ENCODE measurements at regions not wholly inside any gene's neighbourhood (a gene's known extent, or its start where the extent isn't known, plus 50 kb on each side); places are given as distances from the start of the nearest gene placed in this dataset.

GRCh38 chr15:70289191-70289955 is 191.7 kb upstream of the TLE3 start:
- no peaks in the 10 kb centered on the region for H3K9me3 ChIP-seq
- no peak for TF ChIP-seq POLR2A (IDR thresholded peaks at IDR 0.05)
- no peak for TF ChIP-seq CTCF (IDR thresholded peaks at IDR 0.05)
- no peak overlapping the region for H3K27ac ChIP-seq
- H3K4me3 ChIP-seq = no peak overlapping the region
- DNase-seq = no peak
- peaks cover 4% of the 10 kb centered on the region for H3K4me1 ChIP-seq
- no peaks in the 10 kb centered on the region for H3K36me3 ChIP-seq (ENCODE audit: low read depth, missing control alignments)
- H3K27me3 ChIP-seq = no peaks in the 10 kb centered on the region
- WGBS, 2 donors = 53 to 61% methylated on average over 7 to 8 of the region's 8 CpGs
- intact Hi-C loops (cut with DNase I; ENCODE audit: low total_unique reads) = no loop called here

GRCh38 chr15:70286113-70286806 is 188.5 kb upstream of the TLE3 start:
- TF ChIP-seq POLR2A (IDR thresholded peaks at IDR 0.05) = no peak
- no peak for TF ChIP-seq CTCF (IDR thresholded peaks at IDR 0.05)
- Histone ChIP-seq H3K9me3 (no peaks in the 10 kb centered on the region), H3K27me3 (no peaks in the 10 kb centered on the region), H3K4me1 (peaks cover 4% of the 10 kb centered on the region), H3K4me3 (no peak overlapping the region), H3K36me3 (ENCODE audit: low read depth, missing control alignments) (no peaks in the 10 kb centered on the region), H3K27ac (no peak overlapping the region)
- intact Hi-C loops (cut with DNase I; ENCODE audit: low total_unique reads) = no loop called here
- WGBS, 2 donors = 79 to 82% methylated on average over 5 of the region's 5 CpGs
- no peak for DNase-seq

DNA sequence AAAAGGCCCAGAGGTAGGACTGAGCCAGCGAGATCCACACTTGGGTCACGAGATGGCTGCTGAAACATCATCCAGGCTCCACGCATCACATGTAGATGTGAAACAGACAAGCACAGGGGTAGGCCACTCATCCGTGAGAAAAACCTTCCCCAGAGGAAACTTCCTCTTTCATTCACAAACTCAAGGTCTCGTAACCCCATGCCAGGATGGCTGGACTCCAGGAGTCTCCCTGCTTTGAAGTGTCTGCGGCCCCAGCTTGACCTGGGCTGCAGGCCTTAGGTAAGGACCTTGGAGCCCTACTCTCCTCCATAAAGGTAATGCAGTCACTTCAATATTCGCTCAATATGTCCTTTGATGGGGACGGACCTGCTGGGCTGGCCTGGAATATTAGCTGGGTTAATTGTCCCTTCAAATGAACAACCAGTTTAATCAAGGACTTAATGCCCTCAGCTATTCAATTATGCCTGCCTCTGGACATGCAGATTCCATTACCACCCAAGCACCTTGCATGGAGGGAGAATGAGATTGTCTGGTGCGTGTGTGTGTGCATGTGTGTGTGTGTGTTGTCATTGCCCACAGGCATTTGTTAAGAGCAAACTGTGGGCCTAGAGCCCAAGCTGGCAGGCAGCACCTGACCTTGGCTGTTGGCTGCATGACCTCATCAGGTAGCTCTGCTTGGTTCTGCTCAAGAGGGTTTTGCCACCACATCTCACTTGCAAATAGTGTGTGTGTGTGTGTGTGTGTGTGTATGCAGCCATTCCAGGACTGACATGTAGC is 186.9 kb upstream of the TLE3 start:
- WGBS, 2 donors = 83 to 84% methylated on average over 8 to 9 of the region's 9 CpGs
- no peak for DNase-seq
- Histone ChIP-seq H3K27me3 (no peaks in the 10 kb centered on the region), H3K9me3 (no peaks in the 10 kb centered on the region), H3K4me3 (no peak overlapping the region), H3K36me3 (ENCODE audit: low read depth, missing control alignments) (no peaks in the 10 kb centered on the region), H3K4me1 (peaks cover under 1% of the 10 kb centered on the region), H3K27ac (no peak overlapping the region)
- intact Hi-C loops (cut with DNase I; ENCODE audit: low total_unique reads) = no loop called here
- TF ChIP-seq POLR2A (IDR thresholded peaks at IDR 0.05) = no peak
- no peak for TF ChIP-seq CTCF (IDR thresholded peaks at IDR 0.05)

DNA sequence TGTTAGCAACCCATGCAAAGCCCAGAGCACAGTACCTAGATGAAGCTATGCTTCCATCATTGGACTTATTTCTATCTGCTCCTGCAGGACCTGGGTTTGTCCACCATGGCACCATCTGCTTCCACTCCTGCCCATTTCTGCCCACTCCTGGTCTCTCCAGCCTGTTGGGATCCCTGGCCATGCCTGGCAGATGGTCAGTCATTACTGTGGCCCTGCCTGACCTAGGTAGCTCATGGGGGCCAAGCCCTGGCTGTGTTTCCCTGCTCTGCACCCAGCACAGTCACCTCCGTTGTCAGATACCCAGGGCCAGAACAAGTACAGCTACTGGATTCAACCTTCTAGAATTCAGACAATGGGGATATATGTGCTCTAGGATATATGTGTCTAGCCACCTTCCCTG is 185.8 kb upstream of the TLE3 start:
- Histone ChIP-seq H3K4me1 (no peaks in the 10 kb centered on the region), H3K27ac (no peak overlapping the region), H3K9me3 (no peaks in the 10 kb centered on the region), H3K36me3 (ENCODE audit: low read depth, missing control alignments) (no peaks in the 10 kb centered on the region), H3K27me3 (no peaks in the 10 kb centered on the region), H3K4me3 (no peak overlapping the region)
- intact Hi-C loops (cut with DNase I; ENCODE audit: low total_unique reads) = no loop called here
- 0 to 50% methylated on average over 1 of the region's 1 CpG for WGBS, 2 donors
- TF ChIP-seq CTCF (IDR thresholded peaks at IDR 0.05) = no peak
- TF ChIP-seq POLR2A (IDR thresholded peaks at IDR 0.05) = no peak
- DNase-seq = no peak
